ENCODE measurements at regions not wholly inside any gene's neighbourhood (a gene's known extent, or its start where the extent isn't known, plus 50 kb on each side); places are given as distances from the start of the nearest gene placed in this dataset.
"Not testable (repeated sequence)": the region's sequence is repeated elsewhere in the genome, so short reads cannot be mapped to it uniquely, and the experiment has no call there.

DNA sequence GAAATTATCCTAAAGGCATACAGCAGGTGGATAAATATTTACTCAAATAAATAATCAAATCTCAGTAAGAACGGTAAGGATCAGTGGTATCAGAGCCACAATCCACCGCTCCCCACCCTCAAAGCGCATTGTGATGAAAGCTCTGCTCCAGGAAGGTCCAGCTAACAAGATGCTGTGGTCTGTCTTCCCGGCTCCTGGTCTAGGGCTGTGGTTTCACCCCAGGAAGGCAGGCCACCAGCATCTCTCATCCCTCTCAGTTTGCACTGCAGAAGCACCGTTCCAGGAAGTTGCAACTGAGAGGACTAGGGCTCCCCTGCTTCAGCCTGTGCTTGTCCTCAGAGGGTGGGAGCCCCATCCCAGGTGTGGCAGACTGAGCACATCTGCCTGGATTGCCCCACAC is 86.1 kb upstream of the SAMD11 start:
- TF ChIP-seq, protein P1, sequence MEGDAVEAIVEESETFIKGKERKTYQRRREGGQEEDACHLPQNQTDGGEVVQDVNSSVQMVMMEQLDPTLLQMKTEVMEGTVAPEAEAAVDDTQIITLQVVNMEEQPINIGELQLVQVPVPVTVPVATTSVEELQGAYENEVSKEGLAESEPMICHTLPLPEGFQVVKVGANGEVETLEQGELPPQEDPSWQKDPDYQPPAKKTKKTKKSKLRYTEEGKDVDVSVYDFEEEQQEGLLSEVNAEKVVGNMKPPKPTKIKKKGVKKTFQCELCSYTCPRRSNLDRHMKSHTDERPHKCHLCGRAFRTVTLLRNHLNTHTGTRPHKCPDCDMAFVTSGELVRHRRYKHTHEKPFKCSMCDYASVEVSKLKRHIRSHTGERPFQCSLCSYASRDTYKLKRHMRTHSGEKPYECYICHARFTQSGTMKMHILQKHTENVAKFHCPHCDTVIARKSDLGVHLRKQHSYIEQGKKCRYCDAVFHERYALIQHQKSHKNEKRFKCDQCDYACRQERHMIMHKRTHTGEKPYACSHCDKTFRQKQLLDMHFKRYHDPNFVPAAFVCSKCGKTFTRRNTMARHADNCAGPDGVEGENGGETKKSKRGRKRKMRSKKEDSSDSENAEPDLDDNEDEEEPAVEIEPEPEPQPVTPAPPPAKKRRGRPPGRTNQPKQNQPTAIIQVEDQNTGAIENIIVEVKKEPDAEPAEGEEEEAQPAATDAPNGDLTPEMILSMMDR (IDR thresholded peaks at IDR 0.05; ENCODE audit: low read depth, low read length) = not testable (repeated sequence)
- TF ChIP-seq EZH2phosphoT487 (IDR thresholded peaks at IDR 0.05; ENCODE audit: low read depth) = not testable (repeated sequence)

All from OCI-LY3 (cell line).